H9 (cell line): ENCODE measurements at regions not wholly inside any gene's neighbourhood (a gene's known extent, or its start where the extent isn't known, plus 50 kb on each side); places are given as distances from the start of the nearest gene placed in this dataset.
A peak's percentile ranks its signal among the peaks of the same experiment; 100 is the strongest.

Source experiments
- DNase-seq: peaks from one replicate; pipeline ENCODE4 v3.0.0-alpha.2; 2017
- H2AFZ ChIP-seq: one replicate; pipeline ENCODE4 v1.6.1; 2013; ENCODE audit warnings: mild to moderate bottlenecking, low read length, control low read depth, moderate library complexity
- H2AK5ac ChIP-seq: 2 replicates; pipeline ENCODE4 v1.6.1; 2013; ENCODE audit warnings: low read length, control low read depth, mixed read lengths; ENCODE audit not compliant: insufficient read length
- H2BK120ac ChIP-seq: one replicate; pipeline ENCODE4 v1.6.1; 2013; ENCODE audit warnings: low read depth, mild to moderate bottlenecking, low read length, control low read depth, inconsistent platforms; ENCODE audit not compliant: poor library complexity, severe bottlenecking
- H2BK12ac ChIP-seq: 2 replicates; pipeline ENCODE4 v1.6.1; 2013; ENCODE audit warnings: low read length, control low read depth, mixed read lengths, low read depth; ENCODE audit not compliant: insufficient read length
- H2BK15ac ChIP-seq: 2 replicates; pipeline ENCODE4 v1.6.1; 2013; ENCODE audit warnings: low read depth, low read length, control low read depth
- H2BK20ac ChIP-seq: one replicate; pipeline ENCODE4 v1.6.1; 2013; ENCODE audit warnings: low read depth, mild to moderate bottlenecking, low read length, control low read depth, inconsistent platforms; ENCODE audit not compliant: poor library complexity, severe bottlenecking
- H2BK5ac ChIP-seq: 2 replicates; pipeline ENCODE4 v1.6.1; 2013; ENCODE audit warnings: low read length, control low read depth, mixed read lengths; ENCODE audit not compliant: insufficient read length
- H3K14ac ChIP-seq: 2 replicates; pipeline ENCODE4 v1.6.1; 2013; ENCODE audit warnings: low read length, control low read depth; ENCODE audit not compliant: insufficient read depth
- H3K18ac ChIP-seq: 2 replicates; pipeline ENCODE4 v1.6.1; 2013; ENCODE audit warnings: low read depth, mild to moderate bottlenecking, mixed read lengths, low read length, control low read depth; ENCODE audit not compliant: insufficient read length
- H3K23ac ChIP-seq: 2 replicates; pipeline ENCODE4 v1.6.1; 2013; ENCODE audit warnings: low read length, control low read depth, mixed read lengths, low read depth; ENCODE audit not compliant: insufficient read length
- H3K23me2 ChIP-seq: 2 replicates; pipeline ENCODE4 v1.6.1; 2013; ENCODE audit warnings: low read depth, mild to moderate bottlenecking, mixed read lengths, low read length, control low read depth; ENCODE audit not compliant: insufficient read length, poor library complexity, severe bottlenecking
- H3K27ac ChIP-seq: 2 replicates; pipeline ENCODE4 v1.5.1; 2013; ENCODE audit warnings: low read length, control low read depth, mixed read lengths, low read depth; ENCODE audit not compliant: insufficient read length
- H3K27me3 ChIP-seq: 2 replicates; pipeline ENCODE4 v1.6.1; 2013; ENCODE audit warnings: low read length, control low read depth, inconsistent platforms; ENCODE audit not compliant: insufficient read depth
- H3K4ac ChIP-seq: 2 replicates; pipeline ENCODE4 v1.6.1; 2013; ENCODE audit warnings: low read depth, mild to moderate bottlenecking, control low read depth, inconsistent platforms, low read length, moderate library complexity
- H3K4me1 ChIP-seq: 2 replicates; pipeline ENCODE4 v1.6.1; 2013; ENCODE audit warnings: low read length, control low read depth, inconsistent platforms; ENCODE audit not compliant: insufficient read depth
- H3K4me2 ChIP-seq: 2 replicates; pipeline ENCODE4 v1.6.1; 2013; ENCODE audit warnings: low read length, control low read depth, mixed read lengths; ENCODE audit not compliant: insufficient read length, insufficient read depth
- H3K56ac ChIP-seq: 2 replicates; pipeline ENCODE4 v1.6.1; 2013; ENCODE audit warnings: low read depth, mild to moderate bottlenecking, mixed read lengths, low read length, control low read depth; ENCODE audit not compliant: insufficient read length
- H3K79me1 ChIP-seq: 2 replicates; pipeline ENCODE4 v1.6.1; 2013; ENCODE audit warnings: low read depth, mild to moderate bottlenecking, moderate library complexity, low read length, control low read depth, inconsistent platforms; ENCODE audit not compliant: insufficient read depth, poor library complexity, severe bottlenecking
- H3K79me2 ChIP-seq: 2 replicates; pipeline ENCODE4 v1.6.1; 2013; ENCODE audit warnings: low read length, control low read depth, inconsistent platforms; ENCODE audit not compliant: insufficient read depth
- H3K9ac ChIP-seq: 2 replicates; pipeline ENCODE4 v1.6.1; 2013; ENCODE audit warnings: low read length, control low read depth, mixed read lengths; ENCODE audit not compliant: insufficient read length; ENCODE audit errors: extremely low read depth
- H3K9me3 ChIP-seq: one replicate; pipeline ENCODE4 v1.6.1; 2013; ENCODE audit warnings: low read depth, low read length, inconsistent platforms; ENCODE audit not compliant: control insufficient read depth
- H3T11ph ChIP-seq: one replicate; pipeline ENCODE4 v1.6.1; 2013; ENCODE audit warnings: mild to moderate bottlenecking, low read length, control low read depth, inconsistent platforms
- H4K20me1 ChIP-seq: one replicate; pipeline ENCODE4 v1.6.1; 2013; ENCODE audit not compliant: control insufficient read depth, insufficient read length, insufficient read depth
- H4K5ac ChIP-seq: 2 replicates; pipeline ENCODE4 v1.6.1; 2013; ENCODE audit warnings: low read depth, mild to moderate bottlenecking, mixed read lengths, low read length, control low read depth; ENCODE audit not compliant: insufficient read length
- H4K8ac ChIP-seq: replicated peaks from 2 replicates; pipeline ENCODE4 v1.6.1; 2013; ENCODE audit warnings: low read length, control low read depth, mixed read lengths, low read depth; ENCODE audit not compliant: insufficient read length
- H4K91ac ChIP-seq: 2 replicates; pipeline ENCODE4 v1.6.1; 2013; ENCODE audit warnings: low read depth, mild to moderate bottlenecking, moderate library complexity, mixed read lengths, low read length, control low read depth; ENCODE audit not compliant: insufficient read length
- H3K27ac Mint-ChIP-seq, 3 experiments: 2 replicates in 2 of 3; 3 replicates in 1 of 3; pipeline ENCODE4 v1.8.0; 2020 to 2021; ENCODE audit warnings: mixed read lengths in 3 of 3, mild to moderate bottlenecking in 1 of 3, moderate library complexity in 1 of 3
- H3K27me3 Mint-ChIP-seq: 2 replicates; pipeline ENCODE4 v1.8.0; 2021; ENCODE audit warnings: low read depth, mild to moderate bottlenecking, moderate library complexity, mixed read lengths
- H3K36me3 Mint-ChIP-seq, 3 experiments: 2 replicates in 2 of 3; 3 replicates in 1 of 3; pipeline ENCODE4 v1.8.0; 2020 to 2021; ENCODE audit warnings: low read depth in 3 of 3, mixed read lengths in 3 of 3; ENCODE audit not compliant: insufficient read depth in 1 of 3
- H3K4me1 Mint-ChIP-seq, 2 experiments: 2 replicates each; pipeline ENCODE4 v1.8.0; 2020; ENCODE audit warnings: mixed read lengths in 2 of 2
- H3K4me3 Mint-ChIP-seq, 2 experiments: 2 replicates in 1 of 2; 3 replicates in 1 of 2; pipeline ENCODE4 v1.8.0; 2020 to 2021; ENCODE audit warnings: mild to moderate bottlenecking in 2 of 2, mixed read lengths in 2 of 2, moderate library complexity in 1 of 2
- H3K9me3 Mint-ChIP-seq, 2 experiments: 2 replicates in 1 of 2; 3 replicates in 1 of 2; pipeline ENCODE4 v1.8.0; 2020; ENCODE audit warnings: mild to moderate bottlenecking in 2 of 2, mixed read lengths in 2 of 2, moderate library complexity in 1 of 2
- WGBS: extraction: QIAGEN DNeasy Blood & Tissue Kit; methylation state at CpG from one replicate; pipeline ENCODE4 v1.1.7; 2013; ENCODE audit warnings: missing lambda C conversion rate, low lambda C conversion rate, mixed read lengths; ENCODE audit not compliant: insufficient read length; ENCODE audit errors: extremely low coverage; 5-methylcytosine and 5-hydroxymethylcytosine counted together
- TF ChIP-seq, protein P1 (sequence below): fragments of 200-600 bp; sonication (generic); conservative IDR thresholded peaks from 3 replicates; pipeline ENCODE4 v1.8.0; 2021; ENCODE audit warnings: antibody characterized with exemption, mild to moderate bottlenecking

DNA sequence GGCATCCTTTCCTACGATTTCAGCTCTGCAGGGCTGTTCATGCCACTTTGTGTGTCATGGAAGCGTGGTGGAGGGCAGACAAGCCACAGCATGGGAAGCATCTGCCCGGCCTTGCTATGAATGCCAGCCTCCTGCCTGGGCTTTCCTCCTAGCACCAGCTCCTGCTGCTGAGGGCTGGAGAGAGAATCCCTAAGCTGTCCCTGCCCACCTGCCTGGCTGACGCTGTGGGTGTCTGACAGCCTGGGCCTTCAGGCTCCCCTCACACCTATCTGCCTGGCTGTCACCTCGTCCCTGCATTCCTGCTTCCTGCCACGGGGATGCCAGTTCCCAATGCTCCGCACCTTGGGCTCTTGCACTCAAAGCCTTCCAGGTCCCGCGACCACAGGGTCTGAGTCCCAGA lies 606.5 kb upstream of the MGMT start:
- no peaks in the 10 kb centered on the region for H3K4me1 ChIP-seq
- no peak overlapping the region for H3K4me2 ChIP-seq
- H3K27me3 ChIP-seq: no peaks in the 10 kb centered on the region
- H4K8ac ChIP-seq: no peak overlapping the region
- H3K79me1 ChIP-seq: no peaks in the 10 kb centered on the region
- Mint-ChIP-seq H3K27me3 (no peaks in the 10 kb centered on the region), H3K27ac (peak overlapping the region in 1 of 3 experiments; percentile 77; a peak in 2 of 7 replicates), H3K36me3 (no peaks in the 10 kb centered on the region; a peak in 1 of 7 replicates), H3K9me3 (no peaks in the 10 kb centered on the region; a peak in 2 of 5 replicates), H3K4me1 (no peaks in the 10 kb centered on the region), H3K4me3 (no peak overlapping the region)
- H2AK5ac ChIP-seq: no peak overlapping the region
- H3K4ac ChIP-seq: no peak overlapping the region
- no peak overlapping the region for H2BK15ac ChIP-seq
- H2BK120ac ChIP-seq: no peak overlapping the region
- no peak overlapping the region for H2BK20ac ChIP-seq
- no peaks in the 10 kb centered on the region for H4K20me1 ChIP-seq
- H3K14ac ChIP-seq: no peak overlapping the region
- H4K5ac ChIP-seq: no peak overlapping the region
- no peaks in the 10 kb centered on the region for H3K23me2 ChIP-seq
- H3K56ac ChIP-seq: no peak overlapping the region
- WGBS: no CpG with 5 or more reads among the region's 9 CpGs
- no peak overlapping the region for H2AFZ ChIP-seq
- H2BK5ac ChIP-seq: no peak overlapping the region
- no peak for DNase-seq
- H3T11ph ChIP-seq: no peak overlapping the region
- no peak overlapping the region for H2BK12ac ChIP-seq
- no peak overlapping the region for H3K9ac ChIP-seq
- H3K23ac ChIP-seq: no peak overlapping the region
- TF ChIP-seq, protein P1, sequence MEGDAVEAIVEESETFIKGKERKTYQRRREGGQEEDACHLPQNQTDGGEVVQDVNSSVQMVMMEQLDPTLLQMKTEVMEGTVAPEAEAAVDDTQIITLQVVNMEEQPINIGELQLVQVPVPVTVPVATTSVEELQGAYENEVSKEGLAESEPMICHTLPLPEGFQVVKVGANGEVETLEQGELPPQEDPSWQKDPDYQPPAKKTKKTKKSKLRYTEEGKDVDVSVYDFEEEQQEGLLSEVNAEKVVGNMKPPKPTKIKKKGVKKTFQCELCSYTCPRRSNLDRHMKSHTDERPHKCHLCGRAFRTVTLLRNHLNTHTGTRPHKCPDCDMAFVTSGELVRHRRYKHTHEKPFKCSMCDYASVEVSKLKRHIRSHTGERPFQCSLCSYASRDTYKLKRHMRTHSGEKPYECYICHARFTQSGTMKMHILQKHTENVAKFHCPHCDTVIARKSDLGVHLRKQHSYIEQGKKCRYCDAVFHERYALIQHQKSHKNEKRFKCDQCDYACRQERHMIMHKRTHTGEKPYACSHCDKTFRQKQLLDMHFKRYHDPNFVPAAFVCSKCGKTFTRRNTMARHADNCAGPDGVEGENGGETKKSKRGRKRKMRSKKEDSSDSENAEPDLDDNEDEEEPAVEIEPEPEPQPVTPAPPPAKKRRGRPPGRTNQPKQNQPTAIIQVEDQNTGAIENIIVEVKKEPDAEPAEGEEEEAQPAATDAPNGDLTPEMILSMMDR: no peak
- no peaks in the 10 kb centered on the region for H3K79me2 ChIP-seq
- H3K18ac ChIP-seq: no peak overlapping the region
- no peak overlapping the region for H3K27ac ChIP-seq
- no peak overlapping the region for H4K91ac ChIP-seq
- no peaks in the 10 kb centered on the region for H3K9me3 ChIP-seq
